DND-41 (cell line): ENCODE measurements at regions not wholly inside any gene's neighbourhood (a gene's known extent, or its start where the extent isn't known, plus 50 kb on each side); places are given as distances from the start of the nearest gene placed in this dataset.
"Not testable (repeated sequence)": the region's sequence is repeated elsewhere in the genome, so short reads cannot be mapped to it uniquely, and the experiment has no call there.

Source experiments
- ATAC-seq: fragments of 200-7000 bp; cut with Tn5 transposase; 3 replicates; pipeline ENCODE4 v1.9.1; 2021; ENCODE audit warnings: low read depth; ENCODE audit not compliant: insufficient read depth
- DNase-seq: peaks from one replicate; pipeline ENCODE4 v3.0.0-alpha.2; 2020
- H2AFZ ChIP-seq: 2 replicates; pipeline ENCODE4 v1.6.0; 2012; ENCODE audit warnings: low read depth, low read length
- H3K27ac ChIP-seq: 2 replicates; pipeline ENCODE4 v1.5.1; 2012; ENCODE audit warnings: low read length, inconsistent platforms
- H3K27me3 ChIP-seq: fragments of 200-600 bp; sonication (generic); 2 replicates; pipeline ENCODE4 v1.6.0; 2012; ENCODE audit warnings: low read length, mild to moderate bottlenecking, inconsistent platforms; ENCODE audit not compliant: insufficient read depth, poor library complexity
- H3K36me3 ChIP-seq: 2 replicates; pipeline ENCODE4 v1.5.1; 2012; ENCODE audit warnings: low read length, inconsistent platforms; ENCODE audit not compliant: insufficient read depth
- H3K4me1 ChIP-seq: 2 replicates; pipeline ENCODE4 v1.5.1; 2012; ENCODE audit warnings: mild to moderate bottlenecking, low read length; ENCODE audit not compliant: insufficient read depth
- H3K4me2 ChIP-seq: 2 replicates; pipeline ENCODE4 v1.6.0; 2012; ENCODE audit warnings: mild to moderate bottlenecking, moderate library complexity, low read length, inconsistent platforms; ENCODE audit not compliant: insufficient read depth
- H3K4me3 ChIP-seq, 2 experiments: fragments of 200-600 bp in 1 of 2; shearing (Covaris generic) in 1 of 2; 2 replicates each; pipeline ENCODE4 v1.5.1; 2012 to 2016; ENCODE audit warnings: inconsistent platforms in 2 of 2, low read length in 2 of 2, mild to moderate bottlenecking in 2 of 2, low read depth in 1 of 2, moderate library complexity in 1 of 2
- H3K79me2 ChIP-seq: 2 replicates; pipeline ENCODE4 v1.6.0; 2012; ENCODE audit warnings: low read length, inconsistent platforms; ENCODE audit not compliant: insufficient read depth
- H3K9ac ChIP-seq: 2 replicates; pipeline ENCODE4 v1.6.0; 2012; ENCODE audit warnings: low read depth, mild to moderate bottlenecking, inconsistent platforms, low read length, moderate library complexity
- H3K9me3 ChIP-seq: 2 replicates; pipeline ENCODE4 v1.5.1; 2012; ENCODE audit warnings: low read length, moderate library complexity, mild to moderate bottlenecking, inconsistent platforms; ENCODE audit not compliant: insufficient read depth, severe bottlenecking
- H4K20me1 ChIP-seq: 2 replicates; pipeline ENCODE4 v1.6.0; 2012; ENCODE audit warnings: low read length; ENCODE audit not compliant: insufficient read depth
- CTCF ChIP-seq: IDR thresholded peaks from 2 replicates; pipeline ENCODE4 v1.5.1; 2012; ENCODE audit warnings: borderline replicate concordance, low read length, moderate library complexity, mild to moderate bottlenecking; ENCODE audit not compliant: poor library complexity, severe bottlenecking; ENCODE audit errors: extremely low read depth
- EZH2 ChIP-seq: IDR thresholded peaks from 3 replicates; pipeline ENCODE4 v1.6.1; 2012; ENCODE audit warnings: borderline replicate concordance, low read depth, mild to moderate bottlenecking, moderate library complexity, low read length, inconsistent platforms; ENCODE audit not compliant: severe bottlenecking

GRCh38 chr14:21817010-21817409 is 143.4 kb upstream of the OR4E1 start:
- H3K4me1 ChIP-seq, DNase-seq, H3K79me2 ChIP-seq, H3K27ac ChIP-seq, H3K4me3 ChIP-seq, H3K27me3 ChIP-seq, H4K20me1 ChIP-seq, H3K36me3 ChIP-seq, H3K9ac ChIP-seq, H2AFZ ChIP-seq, ATAC-seq, H3K4me2 ChIP-seq, H3K9me3 ChIP-seq: not testable (repeated sequence)

GRCh38 chr14:21807975-21808374 is 134.4 kb upstream of the OR4E1 start:
- Histone ChIP-seq H3K9me3 (no peaks in the 10 kb centered on the region), H3K27me3 (no peaks in the 10 kb centered on the region)
- TF ChIP-seq CTCF (no peak), EZH2 (no peak)

GRCh38 chr14:21804981-21805380 is 131.4 kb upstream of the OR4E1 start:
- Histone ChIP-seq H3K4me1 (no peaks in the 10 kb centered on the region), H4K20me1 (no peaks in the 10 kb centered on the region), H3K27me3 (peaks cover 6% of the 10 kb centered on the region), H3K9me3 (no peaks in the 10 kb centered on the region), H3K4me3 (no peak overlapping the region), H3K79me2 (no peaks in the 10 kb centered on the region), H3K36me3 (no peaks in the 10 kb centered on the region), H2AFZ (no peak overlapping the region), H3K4me2 (no peak overlapping the region), H3K9ac (no peak overlapping the region), H3K27ac (no peak overlapping the region)
- DNase-seq (no peak), ATAC-seq (no peak)
- no peak for TF ChIP-seq CTCF
- TF ChIP-seq EZH2, result no peak

More at GRCh38 chr14:21807975-21808374, 134.4 kb upstream of the OR4E1 start:
- no peak for DNase-seq
- Histone ChIP-seq H3K4me2 (no peak overlapping the region), H3K79me2 (no peaks in the 10 kb centered on the region), H4K20me1 (no peaks in the 10 kb centered on the region), H2AFZ (no peak overlapping the region), H3K36me3 (no peaks in the 10 kb centered on the region), H3K4me1 (no peaks in the 10 kb centered on the region), H3K27ac (no peak overlapping the region), H3K9ac (no peak overlapping the region), H3K4me3 (no peak overlapping the region)
- no peak for ATAC-seq

GRCh38 chr14:21802441-21802840 is 128.8 kb upstream of the OR4E1 start:
- peaks cover 6% of the 10 kb centered on the region for H3K27me3 ChIP-seq
- H3K9me3 ChIP-seq, result no peaks in the 10 kb centered on the region
- no peak overlapping the region for H2AFZ ChIP-seq
- DNase-seq, result no peak
- H3K4me1 ChIP-seq, result no peaks in the 10 kb centered on the region
- no peak for ATAC-seq
- H3K79me2 ChIP-seq, result no peaks in the 10 kb centered on the region
- H3K9ac ChIP-seq, result no peak overlapping the region
- H3K4me3 ChIP-seq, result no peak overlapping the region
- no peaks in the 10 kb centered on the region for H3K36me3 ChIP-seq
- H4K20me1 ChIP-seq, result no peaks in the 10 kb centered on the region
- TF ChIP-seq CTCF, result no peak
- no peak for TF ChIP-seq EZH2
- no peak overlapping the region for H3K27ac ChIP-seq
- no peak overlapping the region for H3K4me2 ChIP-seq
